Neuronal stem cell (in vitro differentiated cells): ENCODE measurements at regions not wholly inside any gene's neighbourhood (a gene's known extent, or its start where the extent isn't known, plus 50 kb on each side); places are given as distances from the start of the nearest gene placed in this dataset.

Source experiments
- DNase-seq: peaks from one replicate; pipeline ENCODE4 v3.0.0-alpha.2; 2013; ENCODE audit warnings: low spot score
- H2AFZ ChIP-seq: one replicate; pipeline ENCODE4 v1.6.1; 2013; ENCODE audit warnings: mild to moderate bottlenecking, low read length, inconsistent platforms
- H2AK5ac ChIP-seq: 2 replicates; pipeline ENCODE4 v1.6.1; 2013; ENCODE audit warnings: low read depth, mild to moderate bottlenecking, inconsistent platforms, low read length, moderate library complexity, mixed read lengths
- H2BK120ac ChIP-seq: 2 replicates; pipeline ENCODE4 v1.6.1; 2013; ENCODE audit warnings: low read depth, mild to moderate bottlenecking, inconsistent platforms, low read length, moderate library complexity, mixed read lengths
- H2BK12ac ChIP-seq: one replicate; pipeline ENCODE4 v1.6.1; 2013; ENCODE audit warnings: low read length, inconsistent platforms
- H2BK15ac ChIP-seq: 2 replicates; pipeline ENCODE4 v1.6.1; 2013; ENCODE audit warnings: mild to moderate bottlenecking, low read length, inconsistent platforms, mixed read lengths
- H2BK5ac ChIP-seq: one replicate; pipeline ENCODE4 v1.6.1; 2013; ENCODE audit warnings: inconsistent platforms, mild to moderate bottlenecking, low read length, moderate library complexity
- H3K14ac ChIP-seq: one replicate; pipeline ENCODE4 v1.6.1; 2013; ENCODE audit warnings: low read length, inconsistent platforms
- H3K18ac ChIP-seq: 2 replicates; pipeline ENCODE4 v1.6.1; 2013; ENCODE audit warnings: low read length, inconsistent platforms
- H3K23ac ChIP-seq: 2 replicates; pipeline ENCODE4 v1.6.1; 2013; ENCODE audit warnings: low read depth, mild to moderate bottlenecking, mixed read lengths, low read length, inconsistent platforms; ENCODE audit not compliant: poor library complexity
- H3K27ac ChIP-seq: replicated peaks from 3 replicates; pipeline ENCODE4 v1.5.1; 2013; ENCODE audit warnings: low read length, inconsistent platforms
- H3K27me3 ChIP-seq, 3 experiments: 2 replicates each; pipeline ENCODE4 v1.6.1; 2013; ENCODE audit warnings: low read length in 3 of 3, mild to moderate bottlenecking in 2 of 3, inconsistent platforms in 1 of 3, low read depth in 1 of 3, mixed read lengths in 1 of 3, moderate library complexity in 1 of 3; ENCODE audit not compliant: control insufficient read depth in 3 of 3, insufficient read depth in 3 of 3
- H3K36me3 ChIP-seq, 2 donors: replicated peaks in 1 of 2; 2 replicates each; pipeline ENCODE4 v1.6.1; 2013; ENCODE audit warnings: low read length in 2 of 2; ENCODE audit not compliant: control insufficient read depth in 2 of 2, insufficient read depth in 2 of 2
- H3K4ac ChIP-seq: 2 replicates; pipeline ENCODE4 v1.6.1; 2013; ENCODE audit warnings: inconsistent platforms, mild to moderate bottlenecking, low read length, moderate library complexity
- H3K4me1 ChIP-seq, 2 donors: 1 replicate in 1 of 2; 2 replicates in 1 of 2; pipeline ENCODE4 v1.6.1; 2013; ENCODE audit warnings: low read length in 2 of 2, low read depth in 1 of 2; ENCODE audit not compliant: control insufficient read depth in 2 of 2, insufficient read depth in 1 of 2
- H3K4me2 ChIP-seq: one replicate; pipeline ENCODE4 v1.6.1; 2013; ENCODE audit warnings: mild to moderate bottlenecking, low read length, inconsistent platforms; ENCODE audit not compliant: insufficient read depth, poor library complexity, severe bottlenecking
- H3K4me3 ChIP-seq, 2 donors: 2 replicates each; pipeline ENCODE4 v1.5.1; 2013; ENCODE audit warnings: low read length in 2 of 2, mild to moderate bottlenecking in 2 of 2, inconsistent platforms in 1 of 2, moderate library complexity in 1 of 2
- H3K79me1 ChIP-seq: one replicate; pipeline ENCODE4 v1.6.1; 2013; ENCODE audit warnings: low read depth, mild to moderate bottlenecking, inconsistent platforms, low read length, moderate library complexity
- H3K9ac ChIP-seq: one replicate; pipeline ENCODE4 v1.6.1; 2013; ENCODE audit warnings: mild to moderate bottlenecking, low read depth, low read length, inconsistent platforms; ENCODE audit not compliant: poor library complexity
- H3K9me3 ChIP-seq, 2 donors: replicated peaks in 1 of 2; 2 replicates each; pipeline versions ENCODE3 to v1.6.1; 2013; ENCODE audit warnings: low read length in 2 of 2, mild to moderate bottlenecking in 2 of 2, inconsistent platforms in 1 of 2, low read depth in 1 of 2, mixed read lengths in 1 of 2, moderate library complexity in 1 of 2; ENCODE audit not compliant: control insufficient read depth in 2 of 2, insufficient read depth in 1 of 2
- H4K8ac ChIP-seq: one replicate; pipeline ENCODE4 v1.6.1; 2013; ENCODE audit warnings: low read depth, mild to moderate bottlenecking, inconsistent platforms, low read length, moderate library complexity
- H4K91ac ChIP-seq: one replicate; pipeline ENCODE4 v1.6.1; 2013; ENCODE audit warnings: low read length, low read depth, mild to moderate bottlenecking, inconsistent platforms; ENCODE audit not compliant: poor library complexity
- WGBS, 2 donors: extraction: QIAGEN DNeasy Blood & Tissue Kit; methylation state at CpG; one replicate each; pipeline ENCODE4 v1.1.7; 2013; ENCODE audit warnings: missing lambda C conversion rate in 2 of 2, mixed read lengths in 1 of 2; ENCODE audit not compliant: insufficient read length in 2 of 2, insufficient replicate concordance in 1 of 2; ENCODE audit errors: extremely low coverage in 2 of 2; 5-methylcytosine and 5-hydroxymethylcytosine counted together

- Histone ChIP-seq H3K4me3 (no peak overlapping the region), H4K8ac (no peak overlapping the region), H2BK120ac (no peak overlapping the region), H3K9me3 (no peaks in the 10 kb centered on the region), H2AFZ (no peak overlapping the region), H2BK15ac (no peak overlapping the region), H3K4me2 (no peak overlapping the region), H3K27me3 (peaks cover 0 to 2% (median 0%) of the 10 kb centered on the region in 3 experiments), H3K4ac (no peak overlapping the region), H4K91ac (no peak overlapping the region), H3K79me1 (no peaks in the 10 kb centered on the region), H2AK5ac (no peak overlapping the region), H3K18ac (no peak overlapping the region), H2BK5ac (no peak overlapping the region), H2BK12ac (no peak overlapping the region), H3K36me3 (no peaks in the 10 kb centered on the region), H3K9ac (no peak overlapping the region), H3K23ac (no peak overlapping the region), H3K27ac (no peak overlapping the region), H3K4me1 (no peaks in the 10 kb centered on the region), H3K14ac (no peak overlapping the region)
- DNase-seq: no peak
- no CpG with 5 or more reads among the region's 2 CpGs for WGBS, 2 donors
Measured at GRCh38 chr3:174769171-174769570, 90.0 kb upstream of the NAALADL2 start.

- no CpG with 5 or more reads among the region's 3 CpGs for WGBS, 2 donors
- no peak overlapping the region for H3K4me3 ChIP-seq
- no peaks in the 10 kb centered on the region for H3K4me1 ChIP-seq
- H3K14ac ChIP-seq: no peak overlapping the region
- no peak overlapping the region for H3K27ac ChIP-seq
- no peak overlapping the region for H3K4me2 ChIP-seq
- no peaks in the 10 kb centered on the region for H3K9me3 ChIP-seq
- H2BK5ac ChIP-seq: no peak overlapping the region
- no peak overlapping the region for H2BK15ac ChIP-seq
- no peaks in the 10 kb centered on the region for H3K36me3 ChIP-seq
- DNase-seq: no peak
- no peak overlapping the region for H2AK5ac ChIP-seq
- no peak overlapping the region for H2BK120ac ChIP-seq
- H3K27me3 ChIP-seq: no peaks in the 10 kb centered on the region
- no peak overlapping the region for H2BK12ac ChIP-seq
- H4K8ac ChIP-seq: no peak overlapping the region
- H3K79me1 ChIP-seq: no peaks in the 10 kb centered on the region
- H4K91ac ChIP-seq: no peak overlapping the region
- H3K18ac ChIP-seq: no peak overlapping the region
- H2AFZ ChIP-seq: no peak overlapping the region
- H3K23ac ChIP-seq: no peak overlapping the region
- H3K9ac ChIP-seq: no peak overlapping the region
- H3K4ac ChIP-seq: no peak overlapping the region
Measured at GRCh38 chr3:174775603-174776002, 83.5 kb upstream of the NAALADL2 start.

GRCh38 chr3:174776123-174776522, 83.0 kb upstream of the NAALADL2 start:
- DNase-seq: no peak
- Histone ChIP-seq H3K36me3 (no peaks in the 10 kb centered on the region), H2BK15ac (no peak overlapping the region), H3K9me3 (no peaks in the 10 kb centered on the region), H3K4ac (no peak overlapping the region), H3K4me1 (no peaks in the 10 kb centered on the region), H3K79me1 (no peaks in the 10 kb centered on the region), H2BK120ac (no peak overlapping the region), H3K18ac (no peak overlapping the region), H2AFZ (no peak overlapping the region), H4K91ac (no peak overlapping the region), H3K4me3 (no peak overlapping the region), H3K4me2 (no peak overlapping the region), H2AK5ac (no peak overlapping the region), H3K9ac (no peak overlapping the region), H3K14ac (no peak overlapping the region), H3K27ac (no peak overlapping the region), H2BK5ac (no peak overlapping the region), H2BK12ac (no peak overlapping the region), H3K23ac (no peak overlapping the region), H3K27me3 (no peaks in the 10 kb centered on the region), H4K8ac (no peak overlapping the region)
- WGBS, 2 donors: no CpG with 5 or more reads among the region's 4 CpGs

GRCh38 chr3:174776636-174777035, 82.5 kb upstream of the NAALADL2 start:
- Histone ChIP-seq H2AK5ac (no peak overlapping the region), H3K4me2 (no peak overlapping the region), H3K27ac (no peak overlapping the region), H2BK12ac (no peak overlapping the region), H3K9ac (no peak overlapping the region), H3K4ac (no peak overlapping the region), H3K79me1 (no peaks in the 10 kb centered on the region), H3K4me1 (no peaks in the 10 kb centered on the region), H3K23ac (no peak overlapping the region), H2BK120ac (no peak overlapping the region), H3K4me3 (no peak overlapping the region), H3K27me3 (no peaks in the 10 kb centered on the region), H3K18ac (no peak overlapping the region), H2AFZ (no peak overlapping the region), H3K36me3 (no peaks in the 10 kb centered on the region), H2BK5ac (no peak overlapping the region), H4K91ac (no peak overlapping the region), H3K14ac (no peak overlapping the region), H3K9me3 (no peaks in the 10 kb centered on the region), H4K8ac (no peak overlapping the region), H2BK15ac (no peak overlapping the region)
- WGBS, 2 donors: no CpG with 5 or more reads among the region's 2 CpGs
- no peak for DNase-seq
